ENCODE measurements at regions not wholly inside any gene's neighbourhood (a gene's known extent, or its start where the extent isn't known, plus 50 kb on each side); places are given as distances from the start of the nearest gene placed in this dataset.

- BruUV-seq (replicated peaks), result no TSS peak
- no peak for TF ChIP-seq TCF7L2 (IDR thresholded peaks at IDR 0.05; ENCODE audit: low read depth, low read length)
- Histone ChIP-seq H3K4me3 (ENCODE audit: low read depth in 2 of 2, low read length in 2 of 2) (no peak overlapping the region), H3K9me3 (ENCODE audit: control insufficient read depth, insufficient read depth, low read depth, low read length) (no peaks in the 10 kb centered on the region), H3K27ac (ENCODE audit: low read length) (no peak overlapping the region), H3K27me3 (ENCODE audit: control insufficient read depth, insufficient read depth, low read length) (no peaks in the 10 kb centered on the region), H3K4me1 (ENCODE audit: control insufficient read depth, insufficient read depth, low read length) (no peaks in the 10 kb centered on the region), H3K36me3 (ENCODE audit: control insufficient read depth, insufficient read depth, low read length) (no peaks in the 10 kb centered on the region)
- ATAC-seq, result no peak
- DNase-seq (ENCODE audit: low read depth, low spot score), result no peak
- POLR2A ChIA-PET, result no interaction called here
- in situ Hi-C loops (cut with HindIII; ENCODE audit: low pct_unique_long_range_greater_than_20kb, low sequenced_read_pairs) (no loop called here), intact Hi-C loops (cut with micrococcal nuclease; ENCODE audit: unreplicated experiment) (no loop called here)
- CTCF ChIA-PET, result no interaction called here
Observed at GRCh38 chr3:41140242-41140641, 59.1 kb upstream of the CTNNB1 start.

- TF ChIP-seq SIN3A (IDR thresholded peaks at IDR 0.05; ENCODE audit: borderline replicate concordance, insufficient read depth, low read depth, low read length), result no peak
- TF ChIP-seq REST (IDR thresholded peaks at IDR 0.05; ENCODE audit: insufficient read depth in 1 of 2, low read depth in 2 of 2, low read length in 1 of 2), result no peak
- no peak for TF ChIP-seq TCF7L2 (IDR thresholded peaks at IDR 0.05; ENCODE audit: low read depth, low read length)
- TF ChIP-seq CTCF (IDR thresholded peaks at IDR 0.05), result no peak
- TF ChIP-seq POLR2AphosphoS5 (IDR thresholded peaks at IDR 0.05; ENCODE audit: low read depth, low read length), result no peak
- intact Hi-C loops (cut with micrococcal nuclease; ENCODE audit: unreplicated experiment), result no loop called here
- no peaks in the 10 kb centered on the region for H3K4me1 ChIP-seq (ENCODE audit: control insufficient read depth, insufficient read depth, low read length)
- ChIA-PET CTCF (no interaction called here), POLR2A (no interaction called here)
- no peak overlapping the region for H3K4me3 ChIP-seq (ENCODE audit: low read depth in 2 of 2, low read length in 2 of 2)
- in situ Hi-C loops (cut with HindIII; ENCODE audit: low pct_unique_long_range_greater_than_20kb, low sequenced_read_pairs), result no loop called here
- DNase-seq (ENCODE audit: low read depth, low spot score) (no peak), ATAC-seq (no peak)
- H3K36me3 ChIP-seq (ENCODE audit: control insufficient read depth, insufficient read depth, low read length), result no peaks in the 10 kb centered on the region
- H3K9me3 ChIP-seq (ENCODE audit: control insufficient read depth, insufficient read depth, low read depth, low read length), result no peaks in the 10 kb centered on the region
- no peaks in the 10 kb centered on the region for H3K27me3 ChIP-seq (ENCODE audit: control insufficient read depth, insufficient read depth, low read length)
- no peak overlapping the region for H3K27ac ChIP-seq (ENCODE audit: low read length)
- no TSS peak for BruUV-seq (replicated peaks)
Observed at GRCh38 chr3:41141433-41142167, 57.7 kb upstream of the CTNNB1 start.

DNA sequence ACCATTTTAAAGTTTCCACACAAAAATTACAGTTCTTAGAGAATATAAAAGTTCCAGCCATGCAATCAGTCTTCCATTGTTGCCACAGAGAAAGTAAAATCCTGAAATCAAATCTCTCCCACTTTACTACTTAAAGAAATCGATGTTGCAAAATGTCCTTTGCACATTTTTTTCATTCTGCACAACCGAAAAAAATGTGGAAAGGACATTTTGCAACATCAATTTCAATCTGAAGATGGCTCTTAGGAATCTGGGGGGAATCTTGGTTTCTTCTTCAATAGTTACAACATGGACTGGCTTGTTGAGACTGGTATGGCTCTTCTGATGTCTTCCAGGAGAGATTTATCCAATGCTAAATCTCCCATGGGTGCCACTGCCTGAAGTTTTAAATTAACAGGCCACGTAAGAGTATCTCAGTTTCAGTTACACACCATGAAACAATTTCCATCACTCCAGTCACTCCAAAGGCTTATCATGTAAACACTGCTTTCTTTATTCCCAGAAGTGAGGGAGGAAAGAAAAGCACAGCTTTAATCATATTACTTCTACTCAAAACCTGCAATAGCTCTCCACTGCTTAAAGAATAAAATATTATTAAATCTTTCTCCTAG is 55.8 kb upstream of the CTNNB1 start:
- no TSS peak for BruUV-seq (replicated peaks)
- H3K9me3 ChIP-seq (ENCODE audit: control insufficient read depth, insufficient read depth, low read depth, low read length), result no peaks in the 10 kb centered on the region
- H3K27ac ChIP-seq (ENCODE audit: low read length), result no peak overlapping the region
- intact Hi-C loops (cut with micrococcal nuclease; ENCODE audit: unreplicated experiment) (no loop called here), in situ Hi-C loops (cut with HindIII; ENCODE audit: low pct_unique_long_range_greater_than_20kb, low sequenced_read_pairs) (no loop called here)
- H3K4me1 ChIP-seq (ENCODE audit: control insufficient read depth, insufficient read depth, low read length), result no peaks in the 10 kb centered on the region
- no peaks in the 10 kb centered on the region for H3K27me3 ChIP-seq (ENCODE audit: control insufficient read depth, insufficient read depth, low read length)
- TF ChIP-seq POLR2AphosphoS5 (IDR thresholded peaks at IDR 0.05; ENCODE audit: low read depth, low read length), result no peak
- no peak for TF ChIP-seq TCF7L2 (IDR thresholded peaks at IDR 0.05; ENCODE audit: low read depth, low read length)
- no peak for TF ChIP-seq REST (IDR thresholded peaks at IDR 0.05; ENCODE audit: insufficient read depth in 1 of 2, low read depth in 2 of 2, low read length in 1 of 2)
- TF ChIP-seq SIN3A (IDR thresholded peaks at IDR 0.05; ENCODE audit: borderline replicate concordance, insufficient read depth, low read depth, low read length), result no peak
- no peak for TF ChIP-seq CTCF (IDR thresholded peaks at IDR 0.05)
- no peaks in the 10 kb centered on the region for H3K36me3 ChIP-seq (ENCODE audit: control insufficient read depth, insufficient read depth, low read length)
- H3K4me3 ChIP-seq (ENCODE audit: low read depth in 2 of 2, low read length in 2 of 2), result no peak overlapping the region
- no peak for ATAC-seq
- DNase-seq (ENCODE audit: low read depth, low spot score), result no peak
- POLR2A ChIA-PET, result no interaction called here
- CTCF ChIA-PET, result no interaction called here
